Fibroblast of lung (primary cell): ENCODE measurements at regions not wholly inside any gene's neighbourhood (a gene's known extent, or its start where the extent isn't known, plus 50 kb on each side); places are given as distances from the start of the nearest gene placed in this dataset.
A peak's percentile ranks its signal among the peaks of the same experiment; 100 is the strongest.

ENCODE experiments used
- DNase-seq, 2 donors: peaks; one replicate each; pipeline versions ENCODE4 v3.0.0 to v3.0.0-alpha.2; 2010; ENCODE audit warnings: low read depth in 2 of 2
- H2AFZ ChIP-seq: 2 replicates; pipeline ENCODE4 v1.5.1; 2012; ENCODE audit warnings: low read length, control low read depth, inconsistent platforms
- H3K27ac ChIP-seq: 2 replicates; pipeline ENCODE4 v1.5.1; 2011; ENCODE audit warnings: low read length, control low read depth; ENCODE audit not compliant: insufficient read depth
- H3K27me3 ChIP-seq: 2 replicates; pipeline ENCODE4 v1.5.1; 2011; ENCODE audit warnings: mild to moderate bottlenecking, low read length; ENCODE audit not compliant: control insufficient read depth, insufficient read depth
- H3K36me3 ChIP-seq: 2 replicates; pipeline ENCODE4 v1.5.1; 2011; ENCODE audit warnings: low read length; ENCODE audit not compliant: control insufficient read depth, insufficient read depth
- H3K4me1 ChIP-seq: 2 replicates; pipeline ENCODE4 v1.5.1; 2011; ENCODE audit warnings: low read length; ENCODE audit not compliant: control insufficient read depth, insufficient read depth; ENCODE audit errors: extremely low read depth
- H3K4me2 ChIP-seq: 2 replicates; pipeline ENCODE4 v1.5.1; 2011; ENCODE audit warnings: low read length, control low read depth; ENCODE audit not compliant: insufficient read depth; ENCODE audit errors: extremely low read depth
- H3K4me3 ChIP-seq, 4 experiments: fragments of 200-600 bp in 1 of 4; sonication (generic) in 1 of 4; replicated peaks in 1 of 4; 2 replicates each; pipeline ENCODE4 v1.5.1; 2011 to 2016; ENCODE audit warnings: low read length in 4 of 4, low read depth in 3 of 4, mild to moderate bottlenecking in 3 of 4, control low read depth in 2 of 4, inconsistent platforms in 1 of 4, mixed read lengths in 1 of 4; ENCODE audit not compliant: insufficient read depth in 1 of 4; ENCODE audit errors: control extremely low read depth in 1 of 4
- H3K79me2 ChIP-seq: 2 replicates; pipeline ENCODE4 v1.5.1; 2012; ENCODE audit warnings: mild to moderate bottlenecking, low read length, inconsistent platforms; ENCODE audit not compliant: control insufficient read depth, insufficient read depth
- H3K9ac ChIP-seq: 2 replicates; pipeline ENCODE4 v1.5.1; 2011; ENCODE audit warnings: mild to moderate bottlenecking, low read length, control low read depth; ENCODE audit not compliant: insufficient read depth
- H3K9me3 ChIP-seq: 2 replicates; pipeline ENCODE4 v1.5.1; 2012; ENCODE audit warnings: low read depth, low read length; ENCODE audit not compliant: control insufficient read depth, insufficient read depth
- H4K20me1 ChIP-seq: 2 replicates; pipeline ENCODE4 v1.5.1; 2011; ENCODE audit warnings: low read length; ENCODE audit not compliant: control insufficient read depth, insufficient read depth; ENCODE audit errors: extremely low read depth
- EZH2 ChIP-seq: IDR thresholded peaks from 2 replicates; pipeline ENCODE4 v1.5.1; 2012; ENCODE audit warnings: low read length, control low read depth, mild to moderate bottlenecking; ENCODE audit errors: missing control alignments
- TF ChIP-seq, protein P1 (sequence below), 2 donors: IDR thresholded peaks in 1 of 2; conservative IDR thresholded peaks in 1 of 2; 1 replicate in 1 of 2; 2 replicates in 1 of 2; pipeline ENCODE4 v1.5.1; 2011 to 2012; ENCODE audit warnings: low read length in 2 of 2, control low read depth in 1 of 2, inconsistent platforms in 1 of 2, low read depth in 1 of 2, mild to moderate bottlenecking in 1 of 2

- no peak overlapping the region for H3K9ac ChIP-seq
- no peaks in the 10 kb centered on the region for H3K4me1 ChIP-seq
- H4K20me1 ChIP-seq: no peaks in the 10 kb centered on the region
- no peak overlapping the region for H3K4me3 ChIP-seq
- no peaks in the 10 kb centered on the region for H3K27me3 ChIP-seq
- H3K27ac ChIP-seq: no peak overlapping the region
- H2AFZ ChIP-seq: no peak overlapping the region
- H3K9me3 ChIP-seq: no peaks in the 10 kb centered on the region
- H3K36me3 ChIP-seq: no peaks in the 10 kb centered on the region
- H3K79me2 ChIP-seq: no peaks in the 10 kb centered on the region
- H3K4me2 ChIP-seq: no peak overlapping the region
- no peak for DNase-seq
- no peak for TF ChIP-seq EZH2
- TF ChIP-seq, protein P1, sequence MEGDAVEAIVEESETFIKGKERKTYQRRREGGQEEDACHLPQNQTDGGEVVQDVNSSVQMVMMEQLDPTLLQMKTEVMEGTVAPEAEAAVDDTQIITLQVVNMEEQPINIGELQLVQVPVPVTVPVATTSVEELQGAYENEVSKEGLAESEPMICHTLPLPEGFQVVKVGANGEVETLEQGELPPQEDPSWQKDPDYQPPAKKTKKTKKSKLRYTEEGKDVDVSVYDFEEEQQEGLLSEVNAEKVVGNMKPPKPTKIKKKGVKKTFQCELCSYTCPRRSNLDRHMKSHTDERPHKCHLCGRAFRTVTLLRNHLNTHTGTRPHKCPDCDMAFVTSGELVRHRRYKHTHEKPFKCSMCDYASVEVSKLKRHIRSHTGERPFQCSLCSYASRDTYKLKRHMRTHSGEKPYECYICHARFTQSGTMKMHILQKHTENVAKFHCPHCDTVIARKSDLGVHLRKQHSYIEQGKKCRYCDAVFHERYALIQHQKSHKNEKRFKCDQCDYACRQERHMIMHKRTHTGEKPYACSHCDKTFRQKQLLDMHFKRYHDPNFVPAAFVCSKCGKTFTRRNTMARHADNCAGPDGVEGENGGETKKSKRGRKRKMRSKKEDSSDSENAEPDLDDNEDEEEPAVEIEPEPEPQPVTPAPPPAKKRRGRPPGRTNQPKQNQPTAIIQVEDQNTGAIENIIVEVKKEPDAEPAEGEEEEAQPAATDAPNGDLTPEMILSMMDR (conservative IDR thresholded peaks at IDR 0.05 in 1 of 2, IDR thresholded peaks at IDR 0.05 in 1 of 2; ENCODE audit: low read depth in 1 of 2, low read length in 2 of 2): peak; percentile 17 to 38
Measured at GRCh38 chr22:22709719-22710445, 65.5 kb downstream of the GGTLC2 start.

DNA sequence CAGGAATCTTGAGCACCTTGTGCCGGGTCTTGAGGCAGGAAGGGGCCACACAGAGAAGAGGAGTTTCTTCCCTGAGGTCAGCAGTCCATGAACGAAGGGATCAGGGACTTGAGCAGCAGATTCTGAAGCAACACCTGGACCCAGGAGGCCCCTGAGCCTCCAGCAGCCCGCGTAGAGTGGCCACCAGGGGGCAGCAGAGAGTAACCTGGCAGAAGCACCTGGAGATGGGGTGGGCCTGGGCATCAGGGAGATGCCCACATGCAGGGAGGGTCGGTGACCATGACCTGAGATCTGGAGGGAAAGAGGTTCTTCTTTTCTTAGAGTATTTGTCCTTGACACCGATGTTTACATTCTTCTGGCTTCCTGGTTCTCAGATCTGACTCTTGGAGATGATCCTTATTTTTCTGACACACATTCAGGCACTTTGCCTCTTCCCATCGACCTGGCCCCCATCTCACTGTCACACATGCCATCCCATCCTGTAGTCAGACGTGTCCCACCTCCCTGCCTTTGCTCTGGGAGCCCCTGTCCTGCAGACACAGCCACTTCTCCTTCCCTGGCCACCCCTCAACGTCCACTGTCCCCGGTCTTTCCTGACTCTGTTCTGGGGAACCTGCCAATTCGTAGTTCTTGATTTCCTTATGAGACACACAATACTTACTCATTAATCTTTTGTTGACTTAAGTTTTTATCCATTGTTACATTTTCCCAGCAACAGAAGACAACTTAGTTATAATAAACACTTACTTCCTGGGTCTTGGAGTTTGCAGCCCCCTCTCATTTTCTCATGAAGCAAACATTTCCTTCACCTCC, 66.5 kb downstream of the GGTLC2 start:
- Histone ChIP-seq H2AFZ (no peak overlapping the region), H3K9me3 (no peaks in the 10 kb centered on the region), H3K36me3 (no peaks in the 10 kb centered on the region), H3K9ac (no peak overlapping the region), H3K4me2 (no peak overlapping the region), H3K79me2 (no peaks in the 10 kb centered on the region), H3K4me3 (no peak overlapping the region), H4K20me1 (no peaks in the 10 kb centered on the region), H3K27ac (no peak overlapping the region), H3K4me1 (no peaks in the 10 kb centered on the region), H3K27me3 (no peaks in the 10 kb centered on the region)
- DNase-seq: peak in 1 of 2 donors; percentile 8
- no peak for TF ChIP-seq EZH2
- TF ChIP-seq, protein P1 (conservative IDR thresholded peaks at IDR 0.05 in 1 of 2, IDR thresholded peaks at IDR 0.05 in 1 of 2; ENCODE audit: low read depth in 1 of 2, low read length in 2 of 2): peak; percentile 84 to 95

- no peak overlapping the region for H3K27ac ChIP-seq
- no peak for DNase-seq
- H3K79me2 ChIP-seq: no peaks in the 10 kb centered on the region
- TF ChIP-seq EZH2: no peak
- TF ChIP-seq, protein P1 (conservative IDR thresholded peaks at IDR 0.05 in 1 of 2, IDR thresholded peaks at IDR 0.05 in 1 of 2; ENCODE audit: low read depth in 1 of 2, low read length in 2 of 2): no peak
- H3K36me3 ChIP-seq: no peaks in the 10 kb centered on the region
- no peak overlapping the region for H3K4me2 ChIP-seq
- H2AFZ ChIP-seq: no peak overlapping the region
- no peaks in the 10 kb centered on the region for H3K4me1 ChIP-seq
- no peaks in the 10 kb centered on the region for H4K20me1 ChIP-seq
- H3K27me3 ChIP-seq: no peaks in the 10 kb centered on the region
- H3K9me3 ChIP-seq: no peaks in the 10 kb centered on the region
- no peak overlapping the region for H3K9ac ChIP-seq
- no peak overlapping the region for H3K4me3 ChIP-seq
Measured at GRCh38 chr22:22711532-22711913, 67.1 kb downstream of the GGTLC2 start.
